ENCODE measurements at regions not wholly inside any gene's neighbourhood (a gene's known extent, or its start where the extent isn't known, plus 50 kb on each side); places are given as distances from the start of the nearest gene placed in this dataset.
"Not testable (repeated sequence)": the region's sequence is repeated elsewhere in the genome, so short reads cannot be mapped to it uniquely, and the experiment has no call there.

- TF ChIP-seq CTCF (conservative IDR thresholded peaks at IDR 0.05; ENCODE audit: low read length); EZH2phosphoT487 (IDR thresholded peaks at IDR 0.05; ENCODE audit: borderline replicate concordance, low read depth, low read length): not testable (repeated sequence)
These were observed 127.2 kb downstream of the LAT start for GRCh38 chr16:29111901-29112680.
